DOHH2 (cell line): ENCODE measurements at regions not wholly inside any gene's neighbourhood (a gene's known extent, or its start where the extent isn't known, plus 50 kb on each side); places are given as distances from the start of the nearest gene placed in this dataset.

Source experiments
- H3F3A ChIP-seq: fragments of 200-600 bp; sonication (generic), shearing (Covaris generic); 2 replicates; pipeline ENCODE4 v1.6.0; 2016; ENCODE audit warnings: antibody characterized with exemption, mild to moderate bottlenecking; ENCODE audit not compliant: control insufficient read depth, insufficient read depth
- H3K27ac ChIP-seq: fragments of 200-600 bp; sonication (generic); 2 replicates; pipeline ENCODE4 v1.5.1; 2014; ENCODE audit warnings: low read depth, mild to moderate bottlenecking, low read length, moderate library complexity
- H3K27me3 ChIP-seq: fragments of 200-600 bp; sonication (generic); 2 replicates; pipeline ENCODE4 v1.6.1; 2014; ENCODE audit warnings: mild to moderate bottlenecking, low read length, mixed read lengths; ENCODE audit not compliant: control insufficient read depth
- H3K36me3 ChIP-seq: fragments of 200-600 bp; sonication (generic); 2 replicates; pipeline ENCODE4 v1.6.1; 2014; ENCODE audit warnings: mild to moderate bottlenecking, low read length, moderate library complexity, mixed read lengths; ENCODE audit not compliant: control insufficient read depth
- H3K4me1 ChIP-seq: fragments of 200-600 bp; sonication (generic); 2 replicates; pipeline ENCODE4 v1.6.1; 2014; ENCODE audit warnings: mild to moderate bottlenecking, low read length, mixed read lengths; ENCODE audit not compliant: control insufficient read depth
- H3K4me2 ChIP-seq: fragments of 200-600 bp; sonication (generic); 2 replicates; pipeline ENCODE4 v1.6.0; 2014; ENCODE audit warnings: mild to moderate bottlenecking, low read length, moderate library complexity
- H3K4me3 ChIP-seq: fragments of 200-600 bp; sonication (generic); 2 replicates; pipeline ENCODE4 v1.5.1; 2014; ENCODE audit warnings: mild to moderate bottlenecking, low read length, mixed read lengths
- H3K79me2 ChIP-seq: fragments of 200-600 bp; sonication (generic); 2 replicates; pipeline ENCODE4 v1.6.1; 2014; ENCODE audit warnings: mild to moderate bottlenecking, low read length, mixed read lengths; ENCODE audit not compliant: control insufficient read depth
- H3K9me2 ChIP-seq: fragments of 200-600 bp; sonication (generic); replicated peaks from 2 replicates; pipeline ENCODE4 v1.6.1; 2014; ENCODE audit warnings: mild to moderate bottlenecking, low read length, mixed read lengths; ENCODE audit not compliant: control insufficient read depth
- H3K9me3 ChIP-seq: fragments of 200-600 bp; sonication (generic); 2 replicates; pipeline ENCODE4 v1.6.1; 2014; ENCODE audit warnings: antibody characterized with exemption, low read length, mixed read lengths; ENCODE audit not compliant: control insufficient read depth, insufficient read depth
- H4K20me1 ChIP-seq: fragments of 200-600 bp; sonication (generic); 2 replicates; pipeline ENCODE4 v1.6.0; 2014; ENCODE audit warnings: low read depth, mild to moderate bottlenecking, antibody characterized with exemption, low read length, moderate library complexity; ENCODE audit not compliant: control insufficient read depth, insufficient read depth
- CTCF ChIP-seq: fragments of 200-600 bp; sonication (generic); IDR thresholded peaks from one replicate; pipeline ENCODE4 v1.5.1; 2014; ENCODE audit warnings: antibody characterized with exemption, mild to moderate bottlenecking, low read depth, low read length; ENCODE audit not compliant: poor library complexity, severe bottlenecking
- EZH2phosphoT487 ChIP-seq: fragments of 200-600 bp; sonication (generic); IDR thresholded peaks from 2 replicates; pipeline ENCODE4 v1.6.1; 2017; ENCODE audit warnings: borderline replicate concordance, mild to moderate bottlenecking, antibody characterized with exemption, low read length, moderate library complexity, mixed read lengths

- H3K4me3 ChIP-seq, result no peak overlapping the region
- no peaks in the 10 kb centered on the region for H3K9me3 ChIP-seq
- H3K27me3 ChIP-seq, result no peaks in the 10 kb centered on the region
- H3K9me2 ChIP-seq, result no peaks in the 10 kb centered on the region
- H3K36me3 ChIP-seq, result no peaks in the 10 kb centered on the region
- H3K79me2 ChIP-seq, result no peaks in the 10 kb centered on the region
- no peak overlapping the region for H3K4me2 ChIP-seq
- TF ChIP-seq CTCF (no peak), EZH2phosphoT487 (no peak)
- H4K20me1 ChIP-seq, result no peaks in the 10 kb centered on the region
- H3K27ac ChIP-seq, result no peak overlapping the region
- peaks cover 12% of the 10 kb centered on the region for H3K4me1 ChIP-seq
- H3F3A ChIP-seq, result no peaks in the 10 kb centered on the region
Measured at GRCh38 chr6:147106759-147107401, 97.3 kb upstream of the STXBP5 start.

- Histone ChIP-seq H3K4me2 (no peak overlapping the region), H3K36me3 (no peaks in the 10 kb centered on the region), H3K4me3 (no peak overlapping the region), H3K9me2 (no peaks in the 10 kb centered on the region), H3K9me3 (no peaks in the 10 kb centered on the region), H4K20me1 (no peaks in the 10 kb centered on the region), H3F3A (no peaks in the 10 kb centered on the region), H3K4me1 (peaks cover 12% of the 10 kb centered on the region), H3K79me2 (no peaks in the 10 kb centered on the region), H3K27me3 (no peaks in the 10 kb centered on the region), H3K27ac (no peak overlapping the region)
- TF ChIP-seq CTCF (no peak), EZH2phosphoT487 (no peak)
Measured at GRCh38 chr6:147108259-147108910, 95.8 kb upstream of the STXBP5 start.

GRCh38 chr6:147109707-147110106, 94.5 kb upstream of the STXBP5 start:
- no peaks in the 10 kb centered on the region for H3K36me3 ChIP-seq
- H3K79me2 ChIP-seq, result no peaks in the 10 kb centered on the region
- no peaks in the 10 kb centered on the region for H3F3A ChIP-seq
- no peaks in the 10 kb centered on the region for H4K20me1 ChIP-seq
- no peak overlapping the region for H3K27ac ChIP-seq
- no peaks in the 10 kb centered on the region for H3K9me3 ChIP-seq
- H3K4me1 ChIP-seq, result peaks cover 12% of the 10 kb centered on the region
- no peak overlapping the region for H3K4me3 ChIP-seq
- H3K4me2 ChIP-seq, result peak overlapping the region; percentile 35; the same call in 1 of the 2 replicates
- H3K9me2 ChIP-seq, result no peaks in the 10 kb centered on the region
- no peaks in the 10 kb centered on the region for H3K27me3 ChIP-seq
- no peak for TF ChIP-seq CTCF
- TF ChIP-seq EZH2phosphoT487, result no peak
